NCI-H1048 (cell line): ENCODE measurements at regions not wholly inside any gene's neighbourhood (a gene's known extent, or its start where the extent isn't known, plus 50 kb on each side); places are given as distances from the start of the nearest gene placed in this dataset.

Experiments
- DNase-seq: peaks from one replicate; lab custom pipeline; 2025; lab: John Stamatoyannopoulos, UW

DNA sequence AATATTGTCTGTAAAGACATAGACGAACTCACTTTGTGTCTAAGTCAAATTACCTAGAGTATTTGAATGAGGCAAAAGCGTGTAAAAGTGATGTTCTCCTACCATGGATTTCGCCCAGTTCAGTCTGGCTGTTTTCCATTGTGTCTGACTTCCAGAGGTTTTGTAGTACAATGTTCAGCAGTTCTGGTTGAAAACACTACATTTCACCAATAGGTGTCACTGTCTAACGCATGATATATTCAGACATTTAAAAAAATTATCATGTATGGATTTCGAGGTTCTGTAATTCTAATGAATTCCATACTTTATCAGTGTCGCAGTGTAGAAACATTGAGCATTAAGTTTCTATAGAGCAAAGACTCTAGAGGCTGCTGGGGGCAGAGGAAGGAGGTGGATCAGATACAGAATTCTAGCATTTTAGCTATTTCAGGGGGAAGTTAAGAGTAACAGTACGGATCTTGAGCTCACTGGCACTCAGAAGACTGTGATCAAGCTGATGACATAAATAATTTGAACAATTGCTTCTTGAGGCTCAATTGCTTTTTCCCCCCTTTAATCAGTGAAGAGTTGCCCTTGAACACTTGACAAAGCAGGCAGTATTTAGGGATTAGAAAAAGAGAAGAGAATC is 196.9 kb upstream of the RHOBTB1 start:
- peak; percentile 52 for DNase-seq

- DNase-seq, result no peak
These were observed 195.6 kb upstream of the RHOBTB1 start for GRCh38 chr10:61139592-61139953.

DNA sequence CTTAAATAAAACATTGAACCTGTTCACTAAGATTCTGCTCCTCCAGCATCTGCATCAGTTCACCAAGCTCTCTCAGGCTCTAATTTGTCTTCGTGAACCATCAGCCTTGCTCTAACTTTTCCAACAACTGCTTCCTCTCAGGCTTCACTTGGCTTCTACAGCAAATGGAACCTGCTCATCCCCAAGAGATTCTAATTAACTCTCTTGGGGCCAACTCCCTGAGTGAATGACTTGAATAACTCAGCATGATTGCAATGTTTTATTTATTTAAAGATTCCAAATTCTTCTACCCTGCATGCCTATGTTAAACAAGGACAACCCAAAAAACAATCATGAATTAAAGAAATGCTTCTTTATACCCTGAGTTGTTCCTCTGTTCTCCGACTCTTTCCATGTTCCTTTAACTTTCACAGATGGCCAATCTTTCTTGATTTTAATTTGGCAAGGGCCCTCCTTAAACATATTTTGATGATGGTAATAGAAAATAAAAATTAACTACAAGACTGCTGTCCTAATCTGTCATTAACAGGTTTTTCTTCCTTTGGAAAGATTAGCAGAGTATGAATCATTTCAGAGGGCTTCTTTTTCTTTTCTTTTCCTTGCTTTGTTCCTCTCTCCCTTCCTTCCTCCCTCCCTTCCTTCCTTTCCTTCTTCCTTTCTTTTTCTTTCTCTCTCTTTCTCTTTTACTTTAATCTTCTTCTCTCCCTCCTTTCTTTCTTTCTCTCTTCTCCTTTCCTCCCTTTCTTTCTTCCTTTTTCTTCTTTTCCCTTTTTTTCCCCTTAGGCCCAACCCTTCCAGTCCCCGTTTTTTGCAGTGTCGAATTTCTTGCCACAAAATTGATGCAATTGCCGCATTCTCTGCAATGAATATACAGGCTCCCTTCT is 195.0 kb upstream of the RHOBTB1 start:
- DNase-seq, result no peak

DNA sequence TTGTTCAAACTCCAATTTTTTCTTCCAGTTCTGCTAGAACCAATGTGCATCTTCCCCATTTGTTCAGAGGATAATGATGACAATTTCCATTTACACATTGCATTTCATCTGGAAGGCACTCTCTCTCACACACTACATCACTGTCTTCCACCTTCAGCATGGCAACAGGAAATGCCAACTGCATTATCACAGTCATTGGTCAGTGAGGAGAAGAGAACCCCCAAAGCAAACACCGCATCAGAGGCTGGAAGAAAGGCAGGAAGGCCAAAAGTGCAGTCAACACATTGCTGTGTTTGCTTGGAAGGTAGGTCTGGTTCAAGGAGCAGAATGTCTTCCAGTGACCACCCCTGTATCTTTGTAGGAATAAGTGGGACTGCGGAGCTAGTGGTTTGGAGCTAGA is 192.2 kb upstream of the RHOBTB1 start:
- no peak for DNase-seq

DNA sequence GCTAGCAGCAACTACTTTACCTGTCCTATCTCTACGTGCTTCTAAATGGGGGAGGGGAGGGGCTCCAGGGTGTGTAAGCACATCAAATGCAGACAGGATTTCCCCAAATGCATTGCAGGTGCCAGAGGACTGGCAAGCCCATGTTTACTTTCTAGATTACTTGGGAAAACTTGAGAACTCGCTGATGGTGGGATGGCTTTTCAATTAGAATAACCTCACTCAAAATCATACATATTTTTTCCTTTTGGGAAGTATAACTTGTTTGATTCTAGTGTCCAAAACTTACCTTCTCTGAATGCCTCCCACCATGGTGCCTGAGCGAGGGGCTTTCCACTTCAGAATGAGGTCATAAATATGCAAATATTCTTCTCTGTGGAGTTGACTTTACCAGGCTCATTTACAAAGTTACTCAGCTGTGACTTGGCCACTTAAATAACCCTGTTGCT is 191.3 kb upstream of the RHOBTB1 start:
- DNase-seq, result no peak

DNA sequence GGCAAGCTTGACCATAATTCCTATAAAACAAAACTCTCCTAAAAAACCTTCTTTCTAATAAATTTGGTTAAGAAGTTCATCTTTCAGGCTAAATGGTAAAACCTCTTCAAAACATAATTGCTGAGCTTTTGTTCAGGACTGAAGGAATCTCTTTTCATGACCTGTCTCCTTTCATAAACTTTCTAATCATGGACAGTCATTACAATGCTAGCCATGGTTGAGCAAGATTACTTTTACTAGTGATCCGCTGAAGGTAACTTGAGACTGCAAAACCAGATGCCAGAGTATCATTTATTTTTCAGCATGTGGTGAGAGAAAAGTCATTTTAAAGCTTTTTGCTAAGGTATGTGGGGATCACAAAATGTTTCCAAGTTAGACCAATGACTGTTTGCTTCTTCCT is 186.4 kb upstream of the RHOBTB1 start:
- DNase-seq, result no peak

- DNase-seq, result no peak
These were observed 184.2 kb upstream of the RHOBTB1 start for GRCh38 chr10:61128196-61128595.

DNA sequence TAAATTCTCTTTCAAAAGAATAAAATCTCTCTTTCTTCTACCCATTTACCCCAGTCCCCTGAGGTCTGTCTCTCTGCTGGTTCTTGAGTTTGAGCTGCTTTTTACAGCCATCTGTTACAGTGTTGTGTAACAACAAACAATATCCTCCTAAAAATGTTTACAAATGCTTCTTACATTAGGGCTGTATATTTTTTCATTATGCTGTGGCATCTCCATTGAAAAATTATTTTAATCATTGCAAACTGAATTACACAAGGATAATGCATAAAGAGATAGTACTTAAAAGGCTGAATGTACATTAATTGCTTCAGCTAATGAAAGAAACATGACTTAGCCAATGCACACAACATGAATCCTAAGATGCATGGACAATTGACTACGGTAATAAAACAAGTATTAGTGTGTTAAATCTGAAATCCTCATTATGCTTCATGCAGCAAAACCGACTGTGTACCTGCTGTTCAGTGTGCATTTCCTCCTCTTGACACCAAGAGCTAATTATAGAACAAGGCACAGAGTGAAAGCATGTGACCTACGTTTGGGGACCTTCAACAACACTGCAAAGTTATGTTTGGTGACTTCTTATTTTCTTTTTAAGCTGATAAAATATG is 181.7 kb upstream of the RHOBTB1 start:
- DNase-seq, result no peak

DNA sequence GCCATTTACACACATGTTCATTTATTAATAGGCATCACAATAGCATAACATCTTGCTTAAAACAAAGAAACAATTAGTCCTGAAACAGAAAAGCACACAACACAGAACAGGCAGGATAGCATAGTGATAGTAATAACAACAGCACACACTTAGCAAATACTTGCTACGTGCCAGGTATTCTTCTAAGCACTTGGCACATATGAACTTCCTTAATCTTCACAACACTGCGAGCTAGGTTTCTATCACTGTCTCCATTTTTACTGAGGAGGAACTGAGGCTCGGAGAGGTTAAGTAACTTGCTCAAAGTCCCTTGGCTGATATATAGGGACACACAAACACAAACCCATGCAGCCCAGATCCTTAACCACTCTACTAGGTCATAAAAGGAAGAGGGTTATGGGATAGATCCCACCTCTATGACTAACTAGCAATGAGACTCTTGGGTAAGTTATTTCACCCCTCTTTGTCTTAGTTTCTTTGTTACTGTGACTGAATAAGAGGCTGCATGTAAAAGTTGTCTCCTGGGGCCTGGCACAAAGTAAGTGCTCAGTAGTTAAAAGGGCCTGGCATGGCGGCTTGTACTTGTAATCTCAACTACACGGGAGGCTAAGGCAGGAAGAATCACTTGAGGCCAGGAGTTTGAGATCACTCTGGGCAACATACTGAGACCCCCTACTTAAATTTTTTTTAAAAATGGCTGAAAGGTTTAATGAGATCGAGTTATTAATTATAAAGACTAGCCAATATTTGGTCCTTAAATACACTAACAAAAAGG is 181.0 kb upstream of the RHOBTB1 start:
- DNase-seq, result no peak

DNA sequence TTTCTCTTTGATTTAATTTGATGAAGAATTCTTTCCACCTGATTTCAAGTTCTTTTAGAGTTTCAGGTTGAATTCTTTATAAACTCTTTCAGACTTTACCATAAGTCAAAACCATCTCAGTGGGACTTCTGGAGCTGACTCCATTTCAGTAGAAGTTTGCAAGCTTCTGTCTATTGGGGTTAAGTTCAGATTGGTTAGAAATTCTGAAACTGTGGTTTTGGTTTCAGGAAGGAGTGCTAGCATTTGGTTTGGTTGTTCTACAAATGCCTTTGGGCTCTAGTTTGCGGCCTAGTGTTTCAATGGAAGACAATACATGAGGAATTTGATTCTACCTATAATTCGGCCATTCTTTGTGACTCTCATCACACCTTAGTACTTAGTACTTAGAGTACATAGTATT is 176.8 kb upstream of the RHOBTB1 start:
- DNase-seq, result no peak

- no peak for DNase-seq
These were observed 175.6 kb upstream of the RHOBTB1 start for GRCh38 chr10:61119573-61119972.

GRCh38 chr10:61115897-61116296 is 171.9 kb upstream of the RHOBTB1 start:
- no peak for DNase-seq

DNA sequence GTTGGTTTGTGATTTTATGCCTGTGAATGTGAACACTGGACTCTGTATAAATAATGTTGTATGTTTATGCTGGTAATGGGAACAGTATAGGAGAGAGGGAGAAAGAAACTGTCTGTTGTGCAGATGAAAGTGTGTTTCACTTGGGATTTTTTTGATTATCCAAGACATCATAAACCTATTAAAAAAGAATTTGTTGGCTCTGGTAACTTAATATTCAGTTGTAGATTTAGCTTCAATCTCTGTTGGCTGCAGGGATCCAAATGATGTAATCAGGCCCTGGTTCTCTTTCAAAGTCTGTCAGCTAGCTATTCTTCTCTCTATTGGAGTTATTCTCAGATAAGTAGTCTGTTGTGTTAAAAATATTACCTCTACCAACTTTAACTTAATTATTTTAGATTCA is 168.8 kb upstream of the RHOBTB1 start:
- DNase-seq, result no peak

DNA sequence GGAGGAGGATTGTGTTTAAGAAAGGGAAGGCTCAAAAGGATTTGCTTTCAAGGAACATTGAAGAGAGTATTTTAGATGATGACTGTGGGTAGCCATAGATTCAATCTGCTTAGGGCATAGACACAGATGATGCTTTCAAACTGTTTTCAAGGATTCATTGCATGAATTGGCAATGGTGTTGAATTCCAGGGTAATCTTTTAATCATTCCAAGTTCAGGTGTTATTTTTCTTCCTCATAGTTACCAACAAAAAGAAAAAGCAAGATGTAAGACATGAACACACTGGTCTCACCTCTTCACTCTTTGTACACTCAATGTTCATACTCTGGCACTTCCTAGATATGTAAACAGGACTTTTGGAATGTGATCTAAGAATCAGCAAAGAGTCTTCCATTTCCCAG is 167.0 kb upstream of the RHOBTB1 start:
- DNase-seq, result no peak

DNA sequence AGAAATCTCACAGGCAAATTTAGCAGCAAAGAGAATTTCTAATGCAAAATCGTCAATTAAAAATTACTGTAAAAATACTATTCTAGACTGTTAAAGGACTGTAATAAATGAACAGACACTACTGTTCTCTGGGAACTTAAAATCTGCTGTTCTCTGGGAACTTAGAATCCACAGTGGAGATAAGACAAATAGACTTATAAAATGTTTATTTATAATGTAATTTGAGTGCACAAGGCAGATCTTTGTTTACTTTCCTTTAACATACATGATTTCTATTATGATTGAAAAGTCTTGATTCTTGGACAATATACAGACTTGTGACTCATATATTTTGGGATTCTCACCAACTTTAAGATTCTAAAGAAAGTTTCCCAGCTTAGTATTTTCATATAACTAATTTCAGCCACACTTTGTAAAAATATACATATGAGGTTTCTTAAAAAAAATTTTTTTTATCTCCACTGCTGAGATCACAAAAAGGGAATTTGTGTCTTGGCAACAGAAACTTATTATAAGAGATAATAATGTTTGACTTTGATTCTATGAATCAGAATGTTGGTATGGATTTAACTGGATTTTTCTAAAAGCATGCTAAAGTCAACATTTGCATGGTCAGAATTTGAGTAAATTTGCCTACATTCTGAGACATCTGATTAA is 166.3 kb upstream of the RHOBTB1 start:
- no peak for DNase-seq

GRCh38 chr10:61108915-61109314 is 164.9 kb upstream of the RHOBTB1 start:
- no peak for DNase-seq

DNA sequence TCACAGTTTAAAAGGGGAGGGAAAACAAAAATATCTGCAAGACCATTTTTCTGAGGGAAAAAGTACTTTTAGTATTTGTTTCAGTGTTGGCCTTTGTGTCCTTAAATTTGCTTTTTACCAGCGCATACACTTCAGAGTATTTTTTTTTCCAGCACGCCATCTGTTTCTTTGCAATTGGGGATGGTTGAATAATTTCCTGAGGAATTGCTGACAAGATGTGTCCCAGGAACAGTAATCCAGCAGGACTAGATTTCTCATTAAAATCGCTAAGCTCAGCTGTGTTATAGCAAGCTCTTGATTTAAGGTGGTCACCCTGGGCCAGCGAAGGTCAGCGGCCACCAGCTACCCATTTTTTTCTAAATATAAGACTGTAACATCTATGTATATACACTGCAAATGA is 156.9 kb upstream of the RHOBTB1 start:
- no peak for DNase-seq

DNA sequence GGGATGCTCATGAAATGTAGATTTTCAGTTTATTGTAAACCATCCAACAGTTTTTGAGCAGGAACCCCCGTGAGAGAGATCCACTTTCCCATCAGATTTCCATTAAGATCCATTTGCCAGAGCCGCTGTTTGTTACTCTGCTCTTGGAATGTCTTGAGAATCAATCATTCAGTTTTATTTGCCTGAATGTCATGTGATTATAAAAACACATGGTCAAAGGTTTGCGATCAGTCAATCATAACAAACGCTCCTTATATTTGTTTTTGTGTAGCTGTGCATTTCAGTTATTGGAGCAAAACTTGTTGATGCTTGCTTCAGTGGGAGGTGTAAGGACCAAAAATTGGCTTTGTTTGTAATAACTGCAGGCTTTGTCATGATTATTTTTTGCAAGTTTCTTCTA is 155.8 kb upstream of the RHOBTB1 start:
- no peak for DNase-seq

DNA sequence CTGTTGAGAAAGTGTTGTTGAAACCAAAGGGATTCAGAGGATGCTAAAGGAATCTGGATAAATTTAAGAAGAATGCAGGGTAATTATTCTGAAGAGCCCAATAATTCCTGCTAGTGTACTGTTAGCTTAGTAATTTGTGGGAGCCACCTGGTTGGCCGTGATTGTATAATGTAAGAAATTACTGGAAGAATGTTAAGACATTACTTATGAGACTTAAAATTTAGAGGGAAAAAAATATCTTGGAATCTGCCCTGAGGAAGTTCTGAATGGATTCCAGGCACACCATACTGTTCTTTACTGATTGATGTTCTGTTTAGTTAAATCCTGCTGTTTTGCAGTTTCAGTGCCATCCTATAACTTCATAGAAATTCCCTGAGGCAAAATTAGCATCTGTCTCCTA is 155.0 kb upstream of the RHOBTB1 start:
- no peak for DNase-seq

DNA sequence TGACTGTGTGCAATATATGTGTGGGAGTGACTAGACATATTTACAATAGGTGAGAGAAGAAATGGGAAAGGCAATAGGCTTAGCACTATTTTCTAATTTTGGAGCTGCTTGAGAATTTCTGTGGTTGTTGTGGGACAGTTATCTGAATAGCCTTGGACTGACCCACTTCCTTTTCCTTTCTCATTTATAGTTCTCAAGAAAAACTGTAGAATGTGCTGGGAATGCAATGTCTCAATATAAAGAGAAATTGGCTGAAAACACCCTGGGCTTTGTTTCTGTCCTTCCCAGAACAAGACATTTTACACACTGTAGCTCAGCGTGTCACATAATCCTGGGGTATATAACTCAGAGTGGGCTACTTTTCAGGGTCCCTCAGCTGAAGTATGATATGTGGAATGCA is 153.0 kb upstream of the RHOBTB1 start:
- no peak for DNase-seq

- no peak for DNase-seq
These were observed 152.1 kb upstream of the RHOBTB1 start for GRCh38 chr10:61096056-61096455.

DNA sequence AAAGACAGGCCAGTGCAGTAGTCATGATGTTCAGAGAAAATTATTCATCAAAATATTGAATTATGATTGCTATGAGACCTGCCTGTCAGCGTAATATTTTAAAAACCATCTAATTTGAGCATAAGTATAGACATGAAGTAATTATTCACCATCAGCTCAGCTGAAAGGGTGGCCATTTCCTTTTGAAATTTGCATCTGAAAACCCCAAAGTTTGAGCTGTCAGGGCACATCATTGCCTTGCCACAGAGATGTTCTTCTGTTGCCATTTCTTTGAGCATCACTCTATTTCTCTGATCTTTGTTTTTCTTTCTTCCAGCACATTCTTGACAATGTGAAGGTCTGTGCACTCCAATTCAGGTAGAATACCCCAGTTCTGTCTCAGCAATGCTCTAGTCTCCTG is 147.5 kb upstream of the RHOBTB1 start:
- no peak for DNase-seq
